HCT116 (cell line): ENCODE measurements at regions not wholly inside any gene's neighbourhood (a gene's known extent, or its start where the extent isn't known, plus 50 kb on each side); places are given as distances from the start of the nearest gene placed in this dataset.

ENCODE experiments used
- ATAC-seq: fragments of 200-7000 bp; cut with Tn5 transposase; 2 replicates; pipeline ENCODE4 v1.9.1; 2020; ENCODE audit warnings: mild to moderate bottlenecking, moderate library complexity
- BruUV-seq: library from RNA; stranded (reverse); fragments of 400-500 nt; replicated peaks from 2 replicates; lab custom pipeline; 2021; lab: Mats Ljungman, UMichigan
- CTCF ChIA-PET: fragments of 300-600 bp; sonication (Branson Sonifier 250); formaldehyde crosslinking; loops from one replicate; lab custom pipeline; 2021; ENCODE audit warnings: antibody characterized with exemption; lab: Charles Lee
- POLR2A ChIA-PET: fragments of 300-600, 350-600 bp; sonication (Branson Sonifier 250); formaldehyde crosslinking; loops from one replicate; lab custom pipeline; 2021; ENCODE audit warnings: antibody characterized with exemption; lab: Charles Lee
- RAD21 ChIA-PET, 2 experiments: fragments of 300-600 bp; sonication (Branson Sonifier 250); formaldehyde crosslinking; loops; one replicate each; lab custom pipeline; 2023; ENCODE audit warnings: low total read pairs in 2 of 2; ENCODE audit not compliant: uncharacterized antibody in 2 of 2, unreplicated experiment in 2 of 2, low non-redundant PET in 1 of 2; lab: Charles Lee
- DNase-seq: peaks from one replicate; pipeline ENCODE4 v3.0.0-alpha.2; 2010; ENCODE audit warnings: low read depth, low spot score
- H2AFZ ChIP-seq: fragments of 200-600 bp; shearing (Covaris generic), sonication (generic); 2 replicates; pipeline ENCODE4 v1.6.1; 2017; ENCODE audit warnings: low read depth, mixed run types, mixed read lengths, antibody characterized with exemption, low read length; ENCODE audit not compliant: poor library complexity, severe bottlenecking
- H3K27ac ChIP-seq: 2 replicates; pipeline ENCODE4 v1.5.1; 2012; ENCODE audit warnings: low read depth, low read length
- H3K27me3 ChIP-seq: fragments of 200-600 bp; sonication (generic); 2 replicates; pipeline ENCODE4 v1.6.1; 2016; ENCODE audit warnings: mixed run types, low read length, mixed read lengths; ENCODE audit not compliant: insufficient read depth
- H3K36me3 ChIP-seq, 2 experiments: fragments of 200-500 bp in 1 of 2; fragments of 200-600 bp in 1 of 2; sonication (Bioruptor generic) in 1 of 2; sonication (generic) in 1 of 2; 2 replicates each; pipeline versions ENCODE4 v1.5.1 to v1.6.1; 2014 to 2016; ENCODE audit warnings: low read length in 2 of 2, inconsistent platforms in 1 of 2, mixed read lengths in 1 of 2, mixed run types in 1 of 2; ENCODE audit not compliant: insufficient read depth in 2 of 2, control insufficient read depth in 1 of 2
- H3K4me1 ChIP-seq, 2 experiments: fragments of 200-600 bp in 1 of 2; sonication (generic) in 1 of 2; 2 replicates each; pipeline versions ENCODE4 v1.5.1 to v1.6.1; 2012 to 2017; ENCODE audit warnings: low read length in 2 of 2, inconsistent platforms in 1 of 2, mild to moderate bottlenecking in 1 of 2, mixed read lengths in 1 of 2, mixed run types in 1 of 2, moderate library complexity in 1 of 2; ENCODE audit not compliant: insufficient read depth in 2 of 2, control insufficient read depth in 1 of 2
- H3K4me2 ChIP-seq: fragments of 200-600 bp; sonication (generic); 2 replicates; pipeline ENCODE4 v1.6.1; 2017; ENCODE audit warnings: mixed run types, low read length, mixed read lengths
- H3K4me3 ChIP-seq, 2 experiments: fragments of 200-600 bp in 1 of 2; sonication (generic) in 1 of 2; replicated peaks in 1 of 2; 2 replicates each; pipeline ENCODE4 v1.5.1; 2011 to 2016; ENCODE audit warnings: low read length in 2 of 2, control low read depth in 1 of 2, low read depth in 1 of 2, mild to moderate bottlenecking in 1 of 2, mixed read lengths in 1 of 2, mixed run types in 1 of 2
- H3K79me2 ChIP-seq: fragments of 200-600 bp; sonication (generic); 2 replicates; pipeline ENCODE4 v1.6.1; 2017; ENCODE audit warnings: mild to moderate bottlenecking, mixed run types, low read length, moderate library complexity, mixed read lengths; ENCODE audit not compliant: insufficient read depth
- H3K9ac ChIP-seq: fragments of 200-600 bp; sonication (generic); 2 replicates; pipeline ENCODE4 v1.6.1; 2016; ENCODE audit warnings: low read length, mixed read lengths
- H3K9me2 ChIP-seq: fragments of 200-600 bp; sonication (generic), shearing (Covaris generic); 2 replicates; pipeline ENCODE4 v1.6.1; 2017; ENCODE audit warnings: mixed run types, mild to moderate bottlenecking, moderate library complexity; ENCODE audit not compliant: insufficient read depth
- H3K9me3 ChIP-seq, 2 experiments: fragments of 200-500 bp in 1 of 2; fragments of 200-600 bp in 1 of 2; sonication (Bioruptor generic) in 1 of 2; sonication (generic) in 1 of 2; 2 replicates each; pipeline ENCODE4 v1.6.1; 2014 to 2017; ENCODE audit warnings: low read length in 2 of 2, mixed read lengths in 2 of 2, inconsistent platforms in 1 of 2, low read depth in 1 of 2, mild to moderate bottlenecking in 1 of 2, mixed run types in 1 of 2, moderate library complexity in 1 of 2; ENCODE audit not compliant: control insufficient read depth in 1 of 2, insufficient read depth in 1 of 2
- H4K20me1 ChIP-seq: fragments of 200-600 bp; sonication (generic), shearing (Covaris generic); 2 replicates; pipeline ENCODE4 v1.6.1; 2017; ENCODE audit warnings: mixed run types, mild to moderate bottlenecking, moderate library complexity; ENCODE audit not compliant: insufficient read depth
- CBX3 ChIP-seq: IDR thresholded peaks from 2 replicates; pipeline ENCODE4 v1.6.1; 2012; ENCODE audit warnings: low read depth
- CEBPB ChIP-seq: IDR thresholded peaks from 2 replicates; pipeline ENCODE4 v1.6.1; 2012; ENCODE audit warnings: low read depth
- EGR1 ChIP-seq: IDR thresholded peaks from 2 replicates; pipeline ENCODE4 v1.6.1; 2012; ENCODE audit warnings: low read depth
- EZH2 ChIP-seq: fragments of 200-600 bp; sonication (generic); IDR thresholded peaks from 2 replicates; pipeline ENCODE4 v1.6.1; 2017; ENCODE audit warnings: antibody characterized with exemption, mixed run types
- EZH2phosphoT487 ChIP-seq: fragments of 200-600 bp; IDR thresholded peaks from 2 replicates; pipeline ENCODE4 v1.6.1; 2018; ENCODE audit warnings: antibody characterized with exemption, borderline replicate concordance
- FOSL1 ChIP-seq: IDR thresholded peaks from 2 replicates; pipeline ENCODE4 v1.6.1; 2012; ENCODE audit warnings: low read depth
- POLR2A ChIP-seq: IDR thresholded peaks from 2 replicates; pipeline ENCODE4 v1.7.0; 2011; ENCODE audit warnings: borderline replicate concordance; ENCODE audit not compliant: insufficient read depth, insufficient read length; ENCODE audit errors: extremely low read depth
- POLR2AphosphoS5 ChIP-seq: IDR thresholded peaks from 2 replicates; pipeline ENCODE4 v1.6.1; 2011; ENCODE audit warnings: mild to moderate bottlenecking, low read depth, low read length, moderate library complexity
- RAD21 ChIP-seq: IDR thresholded peaks from 2 replicates; pipeline ENCODE4 v1.6.1; 2012; ENCODE audit warnings: low read depth, mild to moderate bottlenecking
- SIN3A ChIP-seq: IDR thresholded peaks from 2 replicates; pipeline ENCODE4 v1.6.1; 2012; ENCODE audit warnings: low read depth
- SP1 ChIP-seq: IDR thresholded peaks from 2 replicates; pipeline ENCODE4 v1.6.1; 2012; ENCODE audit warnings: low read depth
- SRF ChIP-seq: IDR thresholded peaks from 2 replicates; pipeline ENCODE4 v1.6.1; 2012; ENCODE audit warnings: low read depth
- YY1 ChIP-seq: IDR thresholded peaks from 2 replicates; pipeline ENCODE4 v1.6.1; 2011; ENCODE audit warnings: low read length, low read depth, moderate library complexity, mild to moderate bottlenecking; ENCODE audit not compliant: insufficient replicate concordance; ENCODE audit errors: extremely low read depth
- ZFX ChIP-seq: fragments of 450-650 bp; IDR thresholded peaks from 2 replicates; pipeline ENCODE4 v1.6.1; 2017
- ZNF274 ChIP-seq: fragments of 200-500 bp; sonication (Bioruptor generic); IDR thresholded peaks from 2 replicates; pipeline ENCODE4 v1.6.1; 2014; ENCODE audit warnings: mild to moderate bottlenecking, low read depth, low read length, inconsistent platforms
- intact Hi-C: fragments of 100-400 bp; cut with micrococcal nuclease; formaldehyde crosslinking; loops from 2 replicates; pipeline ENCODE4 v1.10.0; 2022
- TF ChIP-seq, protein P1 (sequence below): IDR thresholded peaks from 2 replicates; pipeline ENCODE4 v1.6.1; 2012; ENCODE audit warnings: low read depth
- TF ChIP-seq, protein P2 (sequence below): IDR thresholded peaks from 2 replicates; pipeline ENCODE4 v1.6.1; 2012
- TF ChIP-seq, protein P3 (sequence below): IDR thresholded peaks from 2 replicates; pipeline ENCODE4 v1.6.1; 2012
- TF ChIP-seq, protein P4 (sequence below), 3 experiments: fragments of 200-600 bp in 1 of 3; sonication (generic) in 1 of 3; IDR thresholded peaks in 2 of 3; conservative IDR thresholded peaks in 1 of 3; 2 replicates each; pipeline ENCODE4 v1.5.1; 2012 to 2017; ENCODE audit warnings: low read depth in 2 of 3, low read length in 2 of 3, antibody characterized with exemption in 1 of 3, borderline replicate concordance in 1 of 3, control low read depth in 1 of 3, mild to moderate bottlenecking in 1 of 3, mixed read lengths in 1 of 3, mixed run types in 1 of 3, moderate library complexity in 1 of 3; ENCODE audit not compliant: insufficient read depth in 1 of 3
- TF ChIP-seq, protein P5 (sequence below): IDR thresholded peaks from 2 replicates; pipeline ENCODE4 v1.6.1; 2011; ENCODE audit warnings: mild to moderate bottlenecking, low read length, moderate library complexity; ENCODE audit not compliant: insufficient replicate concordance; ENCODE audit errors: extremely low read depth

DNA sequence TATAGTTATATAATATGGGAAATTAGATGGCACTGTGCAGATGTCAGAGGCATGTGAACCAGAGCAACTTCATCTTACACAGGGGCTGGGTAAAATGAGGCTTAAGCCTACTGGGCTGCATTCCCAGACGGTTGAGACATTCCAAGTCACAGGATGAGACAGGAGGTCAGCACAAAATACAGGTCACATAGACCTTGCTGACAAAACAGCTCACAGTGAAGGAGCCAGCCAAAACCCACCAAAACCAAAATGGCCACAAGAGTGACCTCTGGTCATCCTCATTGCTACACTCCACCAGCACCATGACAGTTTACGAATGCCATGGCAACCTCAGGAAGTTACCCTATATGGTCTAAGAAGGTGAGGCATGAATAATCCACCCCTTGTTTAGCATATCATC, 479.4 kb downstream of the TLR4 start (continued):
- TF ChIP-seq, protein P1, sequence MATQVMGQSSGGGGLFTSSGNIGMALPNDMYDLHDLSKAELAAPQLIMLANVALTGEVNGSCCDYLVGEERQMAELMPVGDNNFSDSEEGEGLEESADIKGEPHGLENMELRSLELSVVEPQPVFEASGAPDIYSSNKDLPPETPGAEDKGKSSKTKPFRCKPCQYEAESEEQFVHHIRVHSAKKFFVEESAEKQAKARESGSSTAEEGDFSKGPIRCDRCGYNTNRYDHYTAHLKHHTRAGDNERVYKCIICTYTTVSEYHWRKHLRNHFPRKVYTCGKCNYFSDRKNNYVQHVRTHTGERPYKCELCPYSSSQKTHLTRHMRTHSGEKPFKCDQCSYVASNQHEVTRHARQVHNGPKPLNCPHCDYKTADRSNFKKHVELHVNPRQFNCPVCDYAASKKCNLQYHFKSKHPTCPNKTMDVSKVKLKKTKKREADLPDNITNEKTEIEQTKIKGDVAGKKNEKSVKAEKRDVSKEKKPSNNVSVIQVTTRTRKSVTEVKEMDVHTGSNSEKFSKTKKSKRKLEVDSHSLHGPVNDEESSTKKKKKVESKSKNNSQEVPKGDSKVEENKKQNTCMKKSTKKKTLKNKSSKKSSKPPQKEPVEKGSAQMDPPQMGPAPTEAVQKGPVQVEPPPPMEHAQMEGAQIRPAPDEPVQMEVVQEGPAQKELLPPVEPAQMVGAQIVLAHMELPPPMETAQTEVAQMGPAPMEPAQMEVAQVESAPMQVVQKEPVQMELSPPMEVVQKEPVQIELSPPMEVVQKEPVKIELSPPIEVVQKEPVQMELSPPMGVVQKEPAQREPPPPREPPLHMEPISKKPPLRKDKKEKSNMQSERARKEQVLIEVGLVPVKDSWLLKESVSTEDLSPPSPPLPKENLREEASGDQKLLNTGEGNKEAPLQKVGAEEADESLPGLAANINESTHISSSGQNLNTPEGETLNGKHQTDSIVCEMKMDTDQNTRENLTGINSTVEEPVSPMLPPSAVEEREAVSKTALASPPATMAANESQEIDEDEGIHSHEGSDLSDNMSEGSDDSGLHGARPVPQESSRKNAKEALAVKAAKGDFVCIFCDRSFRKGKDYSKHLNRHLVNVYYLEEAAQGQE: no peak
- TF ChIP-seq ZFX: no peak
- no peak for TF ChIP-seq YY1

DNA sequence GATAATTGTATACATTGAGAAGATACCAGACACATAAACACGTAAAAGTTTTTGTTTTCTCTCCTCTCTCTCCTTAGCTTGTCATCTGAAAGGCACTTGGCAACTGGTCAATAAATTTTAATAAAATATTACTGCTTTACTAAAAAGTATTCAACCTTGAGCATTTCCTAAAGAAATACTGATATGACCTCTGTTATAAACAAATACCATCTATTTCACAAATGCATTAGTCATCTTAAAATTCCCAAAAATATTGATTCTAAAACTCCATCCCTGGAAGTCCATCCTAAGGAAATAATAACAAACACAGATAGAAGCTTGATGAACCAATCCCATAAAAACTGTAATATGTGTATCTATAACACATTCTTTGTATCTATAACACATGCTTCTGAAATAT, 483.2 kb downstream of the TLR4 start:
- peaks cover 16 to 25% of the 10 kb centered on the region in 2 experiments; a peak in 2 of 4 replicates for H3K9me3 ChIP-seq
- RAD21 ChIA-PET: no interaction called here
- no peaks in the 10 kb centered on the region for H3K79me2 ChIP-seq
- no peaks in the 10 kb centered on the region for H4K20me1 ChIP-seq
- H3K9ac ChIP-seq: no peak overlapping the region
- no peak for DNase-seq
- no peak overlapping the region for H3K4me2 ChIP-seq
- no TSS peak for BruUV-seq
- no peaks in the 10 kb centered on the region for H3K27me3 ChIP-seq
- POLR2A ChIA-PET: no interaction called here
- CTCF ChIA-PET: no interaction called here
- H3K4me3 ChIP-seq: no peak overlapping the region
- ATAC-seq: no peak
- H2AFZ ChIP-seq: no peak overlapping the region
- H3K27ac ChIP-seq: no peak overlapping the region
- intact Hi-C loops: no loop called here
- H3K9me2 ChIP-seq: no peaks in the 10 kb centered on the region
- no peaks in the 10 kb centered on the region for H3K4me1 ChIP-seq
- no peaks in the 10 kb centered on the region for H3K36me3 ChIP-seq
- TF ChIP-seq ZNF274: no peak
- no peak for TF ChIP-seq YY1
- no peak for TF ChIP-seq CBX3
- TF ChIP-seq SRF: no peak
- no peak for TF ChIP-seq SP1
- TF ChIP-seq, protein P2, sequence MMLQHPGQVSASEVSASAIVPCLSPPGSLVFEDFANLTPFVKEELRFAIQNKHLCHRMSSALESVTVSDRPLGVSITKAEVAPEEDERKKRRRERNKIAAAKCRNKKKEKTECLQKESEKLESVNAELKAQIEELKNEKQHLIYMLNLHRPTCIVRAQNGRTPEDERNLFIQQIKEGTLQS: no peak
- TF ChIP-seq RAD21: no peak
- TF ChIP-seq, protein P3, sequence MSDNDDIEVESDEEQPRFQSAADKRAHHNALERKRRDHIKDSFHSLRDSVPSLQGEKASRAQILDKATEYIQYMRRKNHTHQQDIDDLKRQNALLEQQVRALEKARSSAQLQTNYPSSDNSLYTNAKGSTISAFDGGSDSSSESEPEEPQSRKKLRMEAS: no peak
- TF ChIP-seq EZH2phosphoT487: no peak
- no peak for TF ChIP-seq FOSL1
- TF ChIP-seq EZH2: no peak
- no peak for TF ChIP-seq EGR1
- TF ChIP-seq POLR2AphosphoS5: no peak
- TF ChIP-seq, protein P4, sequence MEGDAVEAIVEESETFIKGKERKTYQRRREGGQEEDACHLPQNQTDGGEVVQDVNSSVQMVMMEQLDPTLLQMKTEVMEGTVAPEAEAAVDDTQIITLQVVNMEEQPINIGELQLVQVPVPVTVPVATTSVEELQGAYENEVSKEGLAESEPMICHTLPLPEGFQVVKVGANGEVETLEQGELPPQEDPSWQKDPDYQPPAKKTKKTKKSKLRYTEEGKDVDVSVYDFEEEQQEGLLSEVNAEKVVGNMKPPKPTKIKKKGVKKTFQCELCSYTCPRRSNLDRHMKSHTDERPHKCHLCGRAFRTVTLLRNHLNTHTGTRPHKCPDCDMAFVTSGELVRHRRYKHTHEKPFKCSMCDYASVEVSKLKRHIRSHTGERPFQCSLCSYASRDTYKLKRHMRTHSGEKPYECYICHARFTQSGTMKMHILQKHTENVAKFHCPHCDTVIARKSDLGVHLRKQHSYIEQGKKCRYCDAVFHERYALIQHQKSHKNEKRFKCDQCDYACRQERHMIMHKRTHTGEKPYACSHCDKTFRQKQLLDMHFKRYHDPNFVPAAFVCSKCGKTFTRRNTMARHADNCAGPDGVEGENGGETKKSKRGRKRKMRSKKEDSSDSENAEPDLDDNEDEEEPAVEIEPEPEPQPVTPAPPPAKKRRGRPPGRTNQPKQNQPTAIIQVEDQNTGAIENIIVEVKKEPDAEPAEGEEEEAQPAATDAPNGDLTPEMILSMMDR (IDR thresholded peaks at IDR 0.05 in 2 of 3, conservative IDR thresholded peaks at IDR 0.05 in 1 of 3; ENCODE audit: borderline replicate concordance in 1 of 3, insufficient read depth in 1 of 3, low read depth in 2 of 3, low read length in 2 of 3): no peak
- TF ChIP-seq, protein P5, sequence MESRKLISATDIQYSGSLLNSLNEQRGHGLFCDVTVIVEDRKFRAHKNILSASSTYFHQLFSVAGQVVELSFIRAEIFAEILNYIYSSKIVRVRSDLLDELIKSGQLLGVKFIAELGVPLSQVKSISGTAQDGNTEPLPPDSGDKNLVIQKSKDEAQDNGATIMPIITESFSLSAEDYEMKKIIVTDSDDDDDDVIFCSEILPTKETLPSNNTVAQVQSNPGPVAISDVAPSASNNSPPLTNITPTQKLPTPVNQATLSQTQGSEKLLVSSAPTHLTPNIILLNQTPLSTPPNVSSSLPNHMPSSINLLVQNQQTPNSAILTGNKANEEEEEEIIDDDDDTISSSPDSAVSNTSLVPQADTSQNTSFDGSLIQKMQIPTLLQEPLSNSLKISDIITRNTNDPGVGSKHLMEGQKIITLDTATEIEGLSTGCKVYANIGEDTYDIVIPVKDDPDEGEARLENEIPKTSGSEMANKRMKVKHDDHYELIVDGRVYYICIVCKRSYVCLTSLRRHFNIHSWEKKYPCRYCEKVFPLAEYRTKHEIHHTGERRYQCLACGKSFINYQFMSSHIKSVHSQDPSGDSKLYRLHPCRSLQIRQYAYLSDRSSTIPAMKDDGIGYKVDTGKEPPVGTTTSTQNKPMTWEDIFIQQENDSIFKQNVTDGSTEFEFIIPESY: no peak
- no peak for TF ChIP-seq POLR2A
- no peak for TF ChIP-seq CEBPB
- TF ChIP-seq SIN3A: no peak
